Activated CD4-positive, alpha-beta T cell treated with anti-CD3 and anti-CD28 coated beads, Interleukin-2, amount 10 ng/mL, durations not matched to agents 7 days and 5 days (primary cell): ENCODE measurements at regions not wholly inside any gene's neighbourhood (a gene's known extent, or its start where the extent isn't known, plus 50 kb on each side); places are given as distances from the start of the nearest gene placed in this dataset.
"Not testable (repeated sequence)": the region's sequence is repeated elsewhere in the genome, so short reads cannot be mapped to it uniquely, and the experiment has no call there.

ENCODE experiments used
- CTCF ChIA-PET: fragments of 350-600 bp; sonication (Branson Sonifier 250); formaldehyde crosslinking; loops from one replicate; lab custom pipeline; 2021; ENCODE audit warnings: antibody characterized with exemption; lab: Charles Lee
- POLR2A ChIA-PET: fragments of 350-600 bp; sonication (Branson Sonifier 250); formaldehyde crosslinking; loops from one replicate; lab custom pipeline; 2021; ENCODE audit warnings: antibody characterized with exemption; lab: Charles Lee
- DNase-seq: peaks from one replicate; pipeline ENCODE4 v3.0.0-alpha.2; 2020
- H3K27ac Mint-ChIP-seq: one replicate; pipeline ENCODE4 v1.8.0; 2021; ENCODE audit warnings: mild to moderate bottlenecking, moderate library complexity, mixed read lengths
- H3K27me3 Mint-ChIP-seq: one replicate; pipeline ENCODE4 v1.8.0; 2021; ENCODE audit warnings: mixed read lengths
- H3K36me3 Mint-ChIP-seq: one replicate; pipeline ENCODE4 v1.8.0; 2021; ENCODE audit warnings: low read depth, mixed read lengths
- H3K4me1 Mint-ChIP-seq: one replicate; pipeline ENCODE4 v1.8.0; 2021; ENCODE audit warnings: mixed read lengths
- H3K4me3 Mint-ChIP-seq: one replicate; pipeline ENCODE4 v1.8.0; 2021; ENCODE audit warnings: mild to moderate bottlenecking, moderate library complexity, mixed read lengths
- H3K9me3 Mint-ChIP-seq: one replicate; pipeline ENCODE4 v1.8.0; 2021; ENCODE audit warnings: mixed read lengths

DNA sequence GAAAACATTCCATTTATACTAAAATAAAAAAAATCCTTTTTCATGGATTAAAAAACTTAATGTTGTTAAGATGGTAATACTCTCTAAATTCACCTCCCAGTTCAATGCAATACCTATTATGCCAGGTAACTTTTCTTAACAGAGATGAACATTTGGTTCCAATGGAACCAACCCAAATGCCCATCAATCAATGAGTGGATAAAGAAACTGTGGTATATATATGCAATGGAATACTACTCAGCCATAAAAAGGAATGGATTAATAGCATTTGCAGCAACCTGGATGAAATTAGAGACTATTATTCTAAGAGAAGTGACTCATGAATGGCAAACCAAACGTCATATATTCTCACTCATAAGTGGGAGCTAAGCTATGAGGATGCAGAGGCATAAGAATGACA lies 154.4 kb upstream of the NPY2R start:
- not testable (repeated sequence) for DNase-seq, H3K4me3 Mint-ChIP-seq, H3K4me1 Mint-ChIP-seq

DNA sequence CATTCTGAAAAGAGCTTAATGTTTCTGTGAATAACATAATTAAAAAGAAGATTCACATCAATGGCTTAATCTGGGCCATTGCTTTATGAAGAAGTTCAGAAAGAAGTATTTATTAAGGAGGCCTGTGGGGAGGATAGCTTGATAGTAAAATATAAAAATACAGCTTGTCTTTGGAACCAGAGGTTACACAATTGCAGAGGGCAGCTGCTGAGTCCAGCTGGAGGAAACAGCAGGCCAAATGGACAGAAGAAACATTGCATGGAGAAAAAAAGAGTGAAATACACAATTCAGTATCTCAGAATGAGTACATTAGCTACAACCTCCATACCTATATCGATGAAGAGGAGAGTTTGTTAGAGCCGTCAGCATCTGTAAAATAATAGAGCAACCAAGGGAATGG lies 148.0 kb upstream of the NPY2R start:
- H3K9me3 Mint-ChIP-seq: no peaks in the 10 kb centered on the region
- H3K4me3 Mint-ChIP-seq: no peak overlapping the region
- no peaks in the 10 kb centered on the region for H3K27me3 Mint-ChIP-seq
- ChIA-PET CTCF (no interaction called here), POLR2A (no interaction called here)
- no peaks in the 10 kb centered on the region for H3K36me3 Mint-ChIP-seq
- H3K4me1 Mint-ChIP-seq: no peaks in the 10 kb centered on the region
- H3K27ac Mint-ChIP-seq: no peak overlapping the region
- DNase-seq: no peak

More for the DNA sequence above, 154.4 kb upstream of the NPY2R start:
- H3K27me3 Mint-ChIP-seq, POLR2A ChIA-PET, H3K27ac Mint-ChIP-seq, CTCF ChIA-PET, H3K9me3 Mint-ChIP-seq, H3K36me3 Mint-ChIP-seq: not testable (repeated sequence)

DNA sequence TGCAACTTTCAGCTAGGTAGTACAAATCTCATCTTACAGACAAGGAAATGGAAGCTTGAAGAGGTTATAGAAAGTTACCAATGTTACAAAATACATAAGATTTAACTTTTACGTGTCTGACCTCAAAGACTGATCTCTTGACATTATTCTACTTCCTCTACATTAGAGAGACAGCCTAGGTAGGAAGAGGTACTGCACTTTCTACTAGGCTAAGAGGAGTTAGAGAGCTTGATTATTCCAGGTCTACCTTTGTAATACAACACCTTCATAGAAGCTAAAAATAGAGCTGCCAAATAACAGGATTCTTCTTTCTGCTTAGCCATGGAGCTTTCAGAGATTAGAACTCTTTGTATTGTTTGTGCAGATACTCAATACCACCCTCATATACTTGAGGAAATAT lies 147.6 kb upstream of the NPY2R start:
- Mint-ChIP-seq H3K4me1 (no peaks in the 10 kb centered on the region), H3K27ac (no peak overlapping the region), H3K36me3 (no peaks in the 10 kb centered on the region), H3K9me3 (no peaks in the 10 kb centered on the region), H3K4me3 (no peak overlapping the region), H3K27me3 (no peaks in the 10 kb centered on the region)
- DNase-seq: no peak
- ChIA-PET POLR2A (no interaction called here), CTCF (no interaction called here)

- H3K4me3 Mint-ChIP-seq: no peak overlapping the region
- POLR2A ChIA-PET: no interaction called here
- no peaks in the 10 kb centered on the region for H3K9me3 Mint-ChIP-seq
- CTCF ChIA-PET: no interaction called here
- H3K4me1 Mint-ChIP-seq: no peaks in the 10 kb centered on the region
- no peak overlapping the region for H3K27ac Mint-ChIP-seq
- H3K27me3 Mint-ChIP-seq: no peaks in the 10 kb centered on the region
- no peak for DNase-seq
- H3K36me3 Mint-ChIP-seq: no peaks in the 10 kb centered on the region
Measured at GRCh38 chr4:155062948-155063347, 145.5 kb upstream of the NPY2R start.

DNA sequence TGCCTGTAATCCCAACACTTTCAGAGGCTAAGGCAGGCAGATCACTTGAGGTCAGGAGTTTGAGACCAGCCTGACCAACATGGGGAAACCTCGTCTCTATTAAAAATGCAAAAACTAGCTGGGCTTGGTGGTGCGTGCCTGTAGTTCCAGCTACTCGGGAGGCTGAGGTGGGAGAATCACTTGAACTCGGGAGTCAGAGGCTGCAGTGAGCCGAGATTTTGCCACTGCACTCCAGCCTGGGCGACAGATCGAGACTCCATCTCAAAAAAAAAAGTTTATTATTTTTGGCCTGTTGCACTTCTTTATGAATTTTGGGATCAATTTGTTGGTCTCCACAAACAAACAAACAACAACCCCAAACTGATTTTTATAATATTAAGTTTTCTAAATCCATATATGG lies 143.5 kb upstream of the NPY2R start:
- H3K9me3 Mint-ChIP-seq, H3K27me3 Mint-ChIP-seq, H3K36me3 Mint-ChIP-seq, H3K4me1 Mint-ChIP-seq, H3K27ac Mint-ChIP-seq, DNase-seq, CTCF ChIA-PET, H3K4me3 Mint-ChIP-seq, POLR2A ChIA-PET: not testable (repeated sequence)

GRCh38 chr4:155066871-155067270 lies 141.6 kb upstream of the NPY2R start:
- Mint-ChIP-seq H3K9me3 (no peaks in the 10 kb centered on the region), H3K36me3 (no peaks in the 10 kb centered on the region), H3K27me3 (no peaks in the 10 kb centered on the region), H3K27ac (no peak overlapping the region), H3K4me3 (no peak overlapping the region), H3K4me1 (no peaks in the 10 kb centered on the region)
- ChIA-PET POLR2A (no interaction called here), CTCF (no interaction called here)
- DNase-seq: no peak

GRCh38 chr4:155071962-155072361 lies 136.5 kb upstream of the NPY2R start:
- no peak for DNase-seq
- Mint-ChIP-seq H3K4me1 (no peaks in the 10 kb centered on the region), H3K9me3 (no peaks in the 10 kb centered on the region), H3K4me3 (no peak overlapping the region), H3K27me3 (no peaks in the 10 kb centered on the region), H3K27ac (no peak overlapping the region), H3K36me3 (no peaks in the 10 kb centered on the region)
- ChIA-PET POLR2A (no interaction called here), CTCF (no interaction called here)

DNA sequence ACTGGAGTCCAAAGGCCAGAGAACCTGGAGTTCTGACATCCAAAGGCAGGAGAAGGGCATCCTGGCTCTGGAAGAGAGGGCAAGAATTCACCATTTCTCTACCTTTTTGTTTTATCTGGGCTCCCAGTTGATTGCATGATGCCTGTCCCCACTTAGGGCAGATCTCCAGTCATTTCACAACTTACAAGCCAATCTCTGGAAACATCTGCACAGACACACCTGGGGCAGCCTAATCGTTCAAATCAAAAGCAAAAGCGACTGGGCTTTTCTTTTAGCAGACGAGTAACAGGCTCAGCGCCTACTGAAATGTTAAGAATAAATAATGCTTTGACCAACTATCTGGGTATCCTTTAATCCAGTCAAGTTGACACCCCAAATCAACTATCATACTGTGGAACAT lies 136.0 kb upstream of the NPY2R start:
- DNase-seq: no peak
- Mint-ChIP-seq H3K4me1 (no peaks in the 10 kb centered on the region), H3K27ac (no peak overlapping the region), H3K4me3 (no peak overlapping the region), H3K27me3 (no peaks in the 10 kb centered on the region), H3K36me3 (no peaks in the 10 kb centered on the region), H3K9me3 (no peaks in the 10 kb centered on the region)
- ChIA-PET CTCF (no interaction called here), POLR2A (no interaction called here)

- CTCF ChIA-PET: no interaction called here
- H3K9me3 Mint-ChIP-seq: no peaks in the 10 kb centered on the region
- no peak overlapping the region for H3K27ac Mint-ChIP-seq
- POLR2A ChIA-PET: no interaction called here
- no peak for DNase-seq
- no peak overlapping the region for H3K4me3 Mint-ChIP-seq
- H3K27me3 Mint-ChIP-seq: no peaks in the 10 kb centered on the region
- H3K4me1 Mint-ChIP-seq: no peaks in the 10 kb centered on the region
- no peaks in the 10 kb centered on the region for H3K36me3 Mint-ChIP-seq
Measured at GRCh38 chr4:155073852-155074251, 134.6 kb upstream of the NPY2R start.

DNA sequence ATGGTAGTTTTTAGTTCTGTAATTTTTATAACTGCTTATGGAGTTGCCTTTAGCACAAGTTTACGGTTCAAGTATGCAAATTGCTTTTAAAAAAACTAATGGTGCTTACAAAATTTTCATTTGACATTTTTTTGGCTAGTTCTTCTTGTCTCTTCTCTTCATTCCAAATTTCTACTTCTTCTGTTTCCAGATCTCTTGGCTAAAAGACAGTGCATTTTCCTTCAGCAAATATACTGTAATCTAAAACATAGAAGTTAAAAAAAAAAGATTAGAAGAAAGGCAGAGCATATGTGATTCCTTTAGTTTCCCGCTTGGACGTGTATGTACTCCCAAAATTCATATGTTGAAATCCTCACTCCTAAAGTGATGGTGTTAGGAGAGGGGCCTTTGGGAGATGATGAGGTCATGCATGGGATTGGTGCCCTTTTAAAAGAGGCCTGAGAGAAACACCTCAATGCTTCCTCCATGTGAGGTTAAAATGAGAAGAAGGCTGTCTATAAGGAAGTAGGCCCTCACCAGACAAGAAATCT lies 132.1 kb upstream of the NPY2R start:
- no peak for DNase-seq
- POLR2A ChIA-PET: no interaction called here

GRCh38 chr4:155077452-155078229 lies 130.8 kb upstream of the NPY2R start:
- Mint-ChIP-seq H3K27me3 (no peaks in the 10 kb centered on the region), H3K4me1 (no peaks in the 10 kb centered on the region), H3K36me3 (no peaks in the 10 kb centered on the region), H3K27ac (no peak overlapping the region), H3K9me3 (no peaks in the 10 kb centered on the region), H3K4me3 (no peak overlapping the region)
- CTCF ChIA-PET: no interaction called here
- no peak for DNase-seq
- POLR2A ChIA-PET: no interaction called here

More for the DNA sequence above, 132.1 kb upstream of the NPY2R start:
- Mint-ChIP-seq H3K4me1 (no peaks in the 10 kb centered on the region), H3K27me3 (no peaks in the 10 kb centered on the region), H3K4me3 (no peak overlapping the region), H3K27ac (no peak overlapping the region), H3K36me3 (no peaks in the 10 kb centered on the region), H3K9me3 (no peaks in the 10 kb centered on the region)
- CTCF ChIA-PET: no interaction called here

DNA sequence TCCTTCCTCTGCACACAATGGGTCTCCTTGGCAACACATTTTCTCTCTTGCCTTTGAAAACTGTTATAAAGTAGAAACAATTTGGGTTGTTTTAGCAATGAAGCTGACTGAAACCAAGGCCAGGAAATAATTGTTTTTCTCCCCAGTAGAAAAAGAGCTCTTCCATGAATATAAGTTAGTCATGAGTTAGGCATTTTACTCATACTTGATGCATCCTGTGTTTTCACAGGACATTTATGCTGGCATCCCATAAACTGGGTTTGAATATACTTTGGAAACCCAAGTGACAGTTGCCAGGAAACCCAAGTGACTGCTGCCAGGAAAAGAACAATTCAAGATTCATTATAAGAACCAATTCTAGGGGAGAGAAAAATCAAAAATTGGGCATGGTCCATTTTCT lies 128.6 kb upstream of the NPY2R start:
- H3K36me3 Mint-ChIP-seq: no peaks in the 10 kb centered on the region
- no peaks in the 10 kb centered on the region for H3K4me1 Mint-ChIP-seq
- DNase-seq: no peak
- ChIA-PET POLR2A (no interaction called here), CTCF (no interaction called here)
- H3K27me3 Mint-ChIP-seq: no peaks in the 10 kb centered on the region
- H3K4me3 Mint-ChIP-seq: no peak overlapping the region
- no peaks in the 10 kb centered on the region for H3K9me3 Mint-ChIP-seq
- no peak overlapping the region for H3K27ac Mint-ChIP-seq

DNA sequence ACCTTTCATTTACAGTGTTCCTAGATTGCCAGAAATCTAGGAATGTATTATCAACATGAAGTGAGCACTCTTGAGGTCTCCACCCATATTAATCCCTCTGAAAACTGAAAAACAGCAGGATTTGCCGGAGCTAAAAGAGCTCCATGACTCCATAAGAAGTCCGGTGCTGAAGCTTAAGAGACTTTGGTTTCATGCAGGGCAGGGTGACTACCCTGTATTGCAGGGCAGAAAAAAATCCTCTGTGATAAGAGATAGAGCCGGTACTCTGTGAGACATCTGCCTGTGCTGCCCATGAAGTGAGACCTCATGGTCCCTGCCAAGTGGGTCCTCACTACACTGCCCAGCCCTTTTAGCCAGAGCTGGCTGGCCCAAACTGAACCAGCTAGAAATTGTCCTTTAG lies 127.2 kb upstream of the NPY2R start:
- no peaks in the 10 kb centered on the region for H3K27me3 Mint-ChIP-seq
- no peaks in the 10 kb centered on the region for H3K9me3 Mint-ChIP-seq
- H3K4me1 Mint-ChIP-seq: no peaks in the 10 kb centered on the region
- H3K4me3 Mint-ChIP-seq: no peak overlapping the region
- no peaks in the 10 kb centered on the region for H3K36me3 Mint-ChIP-seq
- ChIA-PET POLR2A (no interaction called here), CTCF (no interaction called here)
- DNase-seq: no peak
- no peak overlapping the region for H3K27ac Mint-ChIP-seq
